ENCODE measurements at regions not wholly inside any gene's neighbourhood (a gene's known extent, or its start where the extent isn't known, plus 50 kb on each side); places are given as distances from the start of the nearest gene placed in this dataset.

- TF ChIP-seq CTCF (IDR thresholded peaks at IDR 0.05) (no peak), POLR2A (IDR thresholded peaks at IDR 0.05) (no peak)
Measured at GRCh38 chr13:61136093-61136492, 279.6 kb downstream of the PCDH20 start.
